ENCODE measurements at regions not wholly inside any gene's neighbourhood (a gene's known extent, or its start where the extent isn't known, plus 50 kb on each side); places are given as distances from the start of the nearest gene placed in this dataset.

DNA sequence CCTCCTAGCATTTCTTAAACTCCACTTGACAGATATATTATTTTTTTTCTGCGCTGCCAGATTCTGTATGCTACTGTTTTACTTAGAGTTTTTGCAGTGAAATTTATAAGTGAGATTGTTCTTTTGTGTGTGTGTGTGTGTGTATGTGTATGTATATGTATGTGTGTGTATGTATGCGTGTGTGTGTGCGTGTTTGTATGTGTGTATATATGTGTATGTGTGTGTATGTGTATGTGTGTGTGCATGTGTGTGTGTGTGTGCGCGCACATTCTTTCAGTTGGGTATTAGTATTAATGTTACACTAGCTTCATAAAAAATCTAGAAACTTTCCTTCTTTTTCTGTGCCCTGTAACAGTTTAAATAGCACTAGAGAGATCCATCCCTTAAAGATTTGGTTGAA is 152.6 kb upstream of the CSF3R start:
- Histone ChIP-seq H2BK20ac (ENCODE audit: low read length) (no peak overlapping the region), H4K8ac (ENCODE audit: extremely low read depth, insufficient read depth, low read length) (no peak overlapping the region), H3K4ac (replicated peaks; ENCODE audit: insufficient read length, low read depth, low read length) (no peak overlapping the region), H3K4me2 (ENCODE audit: insufficient read depth in 1 of 2, low read depth in 2 of 2, low read length in 2 of 2) (no peak overlapping the region), H3K27ac (ENCODE audit: low read depth, low read length) (no peak overlapping the region), H3K79me2 (ENCODE audit: control insufficient read depth in 1 of 2, insufficient read depth in 2 of 2, low read length in 2 of 2) (no peaks in the 10 kb centered on the region), H4K5ac (ENCODE audit: insufficient read length, low read depth, low read length) (no peak overlapping the region), H4K91ac (replicated peaks; ENCODE audit: insufficient read length, low read length) (no peak overlapping the region), H2BK15ac (ENCODE audit: low read length) (no peak overlapping the region), H3K4me1 (replicated peaks in 1 of 4; ENCODE audit: control insufficient read depth in 3 of 4, insufficient read depth in 4 of 4, low read length in 3 of 4) (no peaks in the 10 kb centered on the region), H3K23me2 (ENCODE audit: low read depth, low read length) (peaks cover 2% of the 10 kb centered on the region; the same call in 1 of the 2 replicates), H3K9ac (replicated peaks in 1 of 4; ENCODE audit: extremely low read depth in 1 of 4, low read depth in 3 of 4, low read length in 3 of 4) (no peak overlapping the region), H3K4me3 (ENCODE audit: extremely low read depth in 1 of 4, insufficient read depth in 2 of 4, low read depth in 3 of 4, low read length in 4 of 4) (no peak overlapping the region), H3K36me3 (ENCODE audit: control insufficient read depth in 2 of 4, insufficient read depth in 4 of 4, low read length in 3 of 4) (no peaks in the 10 kb centered on the region), H3K18ac (ENCODE audit: extremely low read depth, low read length) (no peak overlapping the region), H2AK5ac (ENCODE audit: low read depth, low read length) (no peak overlapping the region), H3K56ac (replicated peaks; ENCODE audit: insufficient read length, low read depth, low read length) (no peak overlapping the region), H3K9me3 (ENCODE audit: insufficient read depth in 2 of 2, low read depth in 1 of 2, low read length in 1 of 2) (no peaks in the 10 kb centered on the region), H3K23ac (ENCODE audit: insufficient read length) (no peak overlapping the region), H2BK120ac (replicated peaks; ENCODE audit: low read depth, low read length) (no peak overlapping the region), H3K14ac (ENCODE audit: insufficient read length) (no peak overlapping the region), H3K79me1 (ENCODE audit: low read depth, low read length) (no peaks in the 10 kb centered on the region), H2AFZ (ENCODE audit: low read length) (no peak overlapping the region), H4K20me1 (replicated peaks in 1 of 2; ENCODE audit: control insufficient read depth in 1 of 2, insufficient read depth in 2 of 2, low read length in 2 of 2) (no peaks in the 10 kb centered on the region), H2BK5ac (ENCODE audit: low read depth, low read length) (no peak overlapping the region), H2BK12ac (ENCODE audit: low read depth, low read length) (no peak overlapping the region), H3K27me3 (replicated peaks in 1 of 4; ENCODE audit: control insufficient read depth in 3 of 4, extremely low read depth in 1 of 4, insufficient read depth in 3 of 4, low read length in 3 of 4) (no peaks in the 10 kb centered on the region)
- TF ChIP-seq TCF12 (IDR thresholded peaks at IDR 0.05; ENCODE audit: low read depth, low read length) (no peak), SAP30 (IDR thresholded peaks at IDR 0.05; ENCODE audit: insufficient read depth, insufficient replicate concordance, low read length) (no peak), SUZ12 (IDR thresholded peaks at IDR 0.05; ENCODE audit: low read length) (no peak), HDAC6 (IDR thresholded peaks at IDR 0.05; ENCODE audit: low read depth, low read length) (no peak), KDM4A (IDR thresholded peaks at IDR 0.05; ENCODE audit: low read depth, low read length, severe bottlenecking) (no peak), POU5F1 (IDR thresholded peaks at IDR 0.05; ENCODE audit: low read depth, low read length) (no peak), POLR2AphosphoS5 (IDR thresholded peaks at IDR 0.05; ENCODE audit: low read depth, low read length) (no peak), SP2 (IDR thresholded peaks at IDR 0.05; ENCODE audit: low read length) (no peak), EP300 (IDR thresholded peaks at IDR 0.05; ENCODE audit: borderline replicate concordance in 1 of 2, low read depth in 2 of 2, low read length in 2 of 2) (no peak), SP1 (IDR thresholded peaks at IDR 0.05; ENCODE audit: low read depth, low read length) (no peak), CEBPB (IDR thresholded peaks at IDR 0.05; ENCODE audit: low read depth, low read length) (no peak), RBBP5 (IDR thresholded peaks at IDR 0.05; ENCODE audit: borderline replicate concordance, low read depth, low read length) (no peak), E2F6 (IDR thresholded peaks at IDR 0.05) (no peak), POLR2A (IDR thresholded peaks at IDR 0.05; ENCODE audit: control extremely low read depth in 1 of 2, low read depth in 2 of 2, low read length in 2 of 2) (no peak)
- DNase-seq (ENCODE audit: low read depth in 1 of 2, low spot score in 2 of 2), result no peak
- no peak for FAIRE-seq
- CTCF ChIA-PET (ENCODE audit: partially characterized antibody), result interaction anchor here (0.6 to 1.1 kb wide), 5 partner anchors 14 to 120 kb away, joined by 3 read pairs; no protein-coding TSS in a partner anchor
- POLR2A ChIA-PET (ENCODE audit: partially characterized antibody), result interaction anchor here (0.7 kb wide), 1 partner anchor 39 kb away, joined by 3 read pairs; no protein-coding TSS in a partner anchor
- WGBS, 2 experiments (ENCODE audit: extremely low coverage in 1 of 2, insufficient coverage in 1 of 2, insufficient read length in 1 of 2, insufficient replicate concordance in 2 of 2, low coverage in 1 of 2, low lambda C conversion rate in 2 of 2, missing lambda C conversion rate in 1 of 2), result 89% methylated on average over 5 of the region's 5 CpGs; no CpG with 5 or more reads in 1 of the 2 experiments

Data from H1 (cell line).